B cell (primary cell): ENCODE measurements at regions not wholly inside any gene's neighbourhood (a gene's known extent, or its start where the extent isn't known, plus 50 kb on each side); places are given as distances from the start of the nearest gene placed in this dataset.

Experiments used
- ATAC-seq: fragments of 200-7000 bp; cut with Tn5 transposase; one replicate; pipeline ENCODE4 v1.10.0; 2021; ENCODE audit warnings: low read depth, mild to moderate bottlenecking, moderate number of reproducible peaks, moderate library complexity
- CTCF ChIA-PET: fragments of 350-600 bp; sonication (Branson Sonifier 250); formaldehyde crosslinking; loops from one replicate; lab custom pipeline; 2021; ENCODE audit warnings: antibody characterized with exemption, inconsistent platforms; lab: Charles Lee
- POLR2A ChIA-PET: fragments of 350-600 bp; sonication (Branson Sonifier 250); formaldehyde crosslinking; loops from one replicate; lab custom pipeline; 2021; ENCODE audit warnings: antibody characterized with exemption; lab: Charles Lee
- DNase-seq: peaks from one replicate; pipeline ENCODE4 v3.0.0; 2013
- H2AFZ ChIP-seq: 2 replicates; pipeline ENCODE4 v1.6.1; 2012; ENCODE audit warnings: mild to moderate bottlenecking, low read depth, low read length; ENCODE audit not compliant: insufficient read depth, poor library complexity, severe bottlenecking
- H3K27ac ChIP-seq, 2 donors: 1 replicate in 1 of 2; 2 replicates in 1 of 2; pipeline ENCODE4 v1.5.1; 2012 to 2013; ENCODE audit warnings: low read length in 2 of 2, mild to moderate bottlenecking in 2 of 2, moderate library complexity in 1 of 2
- H3K27me3 ChIP-seq, 4 experiments: fragments of 200-600 bp in 1 of 4; sonication (generic) in 1 of 4; replicated peaks in 1 of 4; 1 replicate in 2 of 4; 2 replicates in 2 of 4; pipeline versions ENCODE4 v1.6.1 to v1.7.0; 2013 to 2016; ENCODE audit warnings: low read length in 3 of 4, mild to moderate bottlenecking in 2 of 4, mixed read lengths in 1 of 4, moderate library complexity in 1 of 4; ENCODE audit not compliant: insufficient read depth in 4 of 4, control insufficient read depth in 3 of 4; ENCODE audit errors: control extremely low read depth in 1 of 4
- H3K36me3 ChIP-seq, 2 experiments: replicated peaks in 1 of 2; 1 replicate in 1 of 2; 2 replicates in 1 of 2; pipeline versions ENCODE4 v1.6.1 to v1.7.1; 2013; ENCODE audit warnings: low read length in 1 of 2; ENCODE audit not compliant: insufficient read depth in 2 of 2, control insufficient read depth in 1 of 2; ENCODE audit errors: control extremely low read depth in 1 of 2, extremely low read depth in 1 of 2
- H3K4me1 ChIP-seq, 2 donors: fragments of 200-600 bp in 1 of 2; sonication (generic) in 1 of 2; 1 replicate in 1 of 2; 2 replicates in 1 of 2; pipeline versions ENCODE4 v1.5.1 to v1.6.1; 2013 to 2017; ENCODE audit warnings: low read length in 2 of 2; ENCODE audit not compliant: control insufficient read depth in 2 of 2, insufficient read depth in 2 of 2
- H3K4me2 ChIP-seq: replicated peaks from 2 replicates; pipeline ENCODE3; 2012; ENCODE audit warnings: mild to moderate bottlenecking, low read depth, low read length; ENCODE audit not compliant: poor library complexity, severe bottlenecking
- H3K4me3 ChIP-seq, 5 experiments: fragments of 200-600 bp in 1 of 5; sonication (generic) in 1 of 5; 1 replicate in 3 of 5; 2 replicates in 2 of 5; pipeline versions ENCODE4 v1.5.1 to v1.7.0; 2011 to 2016; ENCODE audit warnings: low read length in 4 of 5, mild to moderate bottlenecking in 4 of 5, low read depth in 2 of 5, control low read depth in 1 of 5, moderate library complexity in 1 of 5; ENCODE audit not compliant: insufficient read depth in 1 of 5; ENCODE audit errors: control extremely low read depth in 1 of 5, extremely low read depth in 1 of 5
- H3K79me2 ChIP-seq: fragments of 200-600 bp; sonication (generic); one replicate; pipeline ENCODE4 v1.6.0; 2016; ENCODE audit warnings: low read length; ENCODE audit not compliant: control insufficient read depth, insufficient read depth
- H3K9ac ChIP-seq: fragments of 200-600 bp; sonication (generic); 2 replicates; pipeline ENCODE4 v1.6.1; 2017; ENCODE audit warnings: mild to moderate bottlenecking, low read length, moderate library complexity
- H3K9me3 ChIP-seq, 3 donors: one replicate each; pipeline versions ENCODE4 v1.6.1 to v1.7.1; 2013; ENCODE audit warnings: low read length in 2 of 3; ENCODE audit not compliant: control insufficient read depth in 2 of 3, insufficient read depth in 1 of 3; ENCODE audit errors: control extremely low read depth in 1 of 3
- H4K20me1 ChIP-seq: 2 replicates; pipeline ENCODE4 v1.6.0; 2012; ENCODE audit warnings: mild to moderate bottlenecking, low read length; ENCODE audit not compliant: insufficient read depth, control insufficient read depth, poor library complexity, severe bottlenecking
- H3K27ac Mint-ChIP-seq: one replicate; pipeline ENCODE4 v1.8.0; 2021; ENCODE audit warnings: mixed read lengths
- H3K27me3 Mint-ChIP-seq: one replicate; pipeline ENCODE4 v1.8.0; 2021; ENCODE audit warnings: mixed read lengths
- H3K4me1 Mint-ChIP-seq: one replicate; pipeline ENCODE4 v1.8.0; 2021; ENCODE audit warnings: mixed read lengths
- H3K4me3 Mint-ChIP-seq: one replicate; pipeline ENCODE4 v1.8.0; 2021; ENCODE audit warnings: mixed read lengths
- H3K9me3 Mint-ChIP-seq: one replicate; pipeline ENCODE4 v1.8.0; 2022; ENCODE audit warnings: mixed read lengths; ENCODE audit not compliant: insufficient read depth
- EZH2 ChIP-seq: IDR thresholded peaks from 2 replicates; pipeline ENCODE4 v1.6.1; 2012; ENCODE audit warnings: borderline replicate concordance, low read depth, mild to moderate bottlenecking, moderate library complexity, low read length; ENCODE audit not compliant: insufficient read depth, poor library complexity, severe bottlenecking
- WGBS: methylation state at CpG from one replicate; pipeline ENCODE4 v1.1.5; 2013; ENCODE audit warnings: missing lambda C conversion rate; ENCODE audit not compliant: insufficient coverage; 5-methylcytosine and 5-hydroxymethylcytosine counted together
- intact Hi-C: fragments of 100-400 bp; cut with micrococcal nuclease; formaldehyde crosslinking; loops from one replicate; pipeline ENCODE4 v1.10.0; 2022
- TF ChIP-seq, protein P1 (sequence below): fragments of 200-600 bp; IDR thresholded peaks from one replicate; pipeline ENCODE4 v1.8.0; 2022; ENCODE audit warnings: antibody characterized with exemption, mild to moderate bottlenecking

DNA sequence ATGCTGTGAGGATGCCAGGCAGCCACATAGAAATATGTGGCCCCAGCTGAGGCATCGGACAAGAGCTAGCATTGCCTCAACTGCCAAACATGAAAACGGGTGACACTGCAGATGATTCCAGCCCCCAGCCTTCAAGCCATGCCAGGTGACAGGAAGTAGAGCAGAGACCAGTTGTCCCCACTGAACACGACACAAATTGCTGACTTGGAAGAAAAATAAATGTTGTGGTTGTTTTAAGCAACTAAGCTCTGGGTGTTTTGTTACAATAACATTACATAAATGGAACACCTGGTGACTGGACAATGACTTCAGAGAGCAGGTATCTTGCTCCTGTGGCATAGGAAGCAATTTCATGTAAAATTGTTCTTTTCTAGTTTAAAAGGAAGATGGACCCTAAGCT is 154.2 kb downstream of the KIF4B start:
- ChIA-PET CTCF (no interaction called here), POLR2A (no interaction called here)
- Histone ChIP-seq H3K4me1 (no peaks in the 10 kb centered on the region), H3K9me3 (peaks cover 0 to 9% (median 0%) of the 10 kb centered on the region in 3 donors), H3K9ac (no peak overlapping the region), H3K27me3 (no peaks in the 10 kb centered on the region), H2AFZ (no peak overlapping the region), H3K79me2 (no peaks in the 10 kb centered on the region), H3K4me3 (no peak overlapping the region), H3K27ac (no peak overlapping the region), H4K20me1 (no peaks in the 10 kb centered on the region), H3K36me3 (no peaks in the 10 kb centered on the region), H3K4me2 (no peak overlapping the region)
- Mint-ChIP-seq H3K4me1 (no peaks in the 10 kb centered on the region), H3K27me3 (peaks cover 11% of the 10 kb centered on the region), H3K9me3 (no peaks in the 10 kb centered on the region), H3K4me3 (no peak overlapping the region), H3K27ac (no peak overlapping the region)
- ATAC-seq, result no peak
- WGBS, result 91% methylated on average over 3 of the region's 3 CpGs
- intact Hi-C loops, result no loop called here
- TF ChIP-seq, protein P1, sequence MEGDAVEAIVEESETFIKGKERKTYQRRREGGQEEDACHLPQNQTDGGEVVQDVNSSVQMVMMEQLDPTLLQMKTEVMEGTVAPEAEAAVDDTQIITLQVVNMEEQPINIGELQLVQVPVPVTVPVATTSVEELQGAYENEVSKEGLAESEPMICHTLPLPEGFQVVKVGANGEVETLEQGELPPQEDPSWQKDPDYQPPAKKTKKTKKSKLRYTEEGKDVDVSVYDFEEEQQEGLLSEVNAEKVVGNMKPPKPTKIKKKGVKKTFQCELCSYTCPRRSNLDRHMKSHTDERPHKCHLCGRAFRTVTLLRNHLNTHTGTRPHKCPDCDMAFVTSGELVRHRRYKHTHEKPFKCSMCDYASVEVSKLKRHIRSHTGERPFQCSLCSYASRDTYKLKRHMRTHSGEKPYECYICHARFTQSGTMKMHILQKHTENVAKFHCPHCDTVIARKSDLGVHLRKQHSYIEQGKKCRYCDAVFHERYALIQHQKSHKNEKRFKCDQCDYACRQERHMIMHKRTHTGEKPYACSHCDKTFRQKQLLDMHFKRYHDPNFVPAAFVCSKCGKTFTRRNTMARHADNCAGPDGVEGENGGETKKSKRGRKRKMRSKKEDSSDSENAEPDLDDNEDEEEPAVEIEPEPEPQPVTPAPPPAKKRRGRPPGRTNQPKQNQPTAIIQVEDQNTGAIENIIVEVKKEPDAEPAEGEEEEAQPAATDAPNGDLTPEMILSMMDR, result no peak
- no peak for TF ChIP-seq EZH2
- no peak for DNase-seq

DNA sequence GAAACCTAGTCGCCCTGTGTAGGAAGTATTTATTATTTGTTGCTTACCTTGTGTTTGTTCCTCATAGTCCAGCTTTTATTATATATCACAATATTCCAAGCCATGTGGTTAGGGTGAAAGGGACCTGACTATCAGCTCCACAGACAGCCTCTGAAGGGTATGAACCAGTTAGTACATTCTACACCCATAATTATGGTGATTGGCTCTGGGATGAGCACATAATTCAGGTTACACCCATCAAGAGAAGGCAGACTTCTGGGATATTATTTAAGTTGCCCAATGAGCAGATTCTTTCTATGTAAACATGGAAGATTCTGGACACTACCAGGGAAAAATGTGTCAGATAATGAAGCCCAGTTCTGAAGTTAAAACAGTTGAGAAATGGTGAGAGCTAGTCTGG is 168.0 kb downstream of the KIF4B start:
- TF ChIP-seq, protein P1, result no peak
- no peak for TF ChIP-seq EZH2
- no CpG with 5 or more reads among the region's 1 CpG for WGBS
- no peak overlapping the region for H3K4me2 ChIP-seq
- ChIA-PET POLR2A (no interaction called here), CTCF (no interaction called here)
- Mint-ChIP-seq H3K27me3 (peaks cover 3% of the 10 kb centered on the region), H3K4me3 (no peak overlapping the region), H3K27ac (no peak overlapping the region), H3K4me1 (no peaks in the 10 kb centered on the region), H3K9me3 (peaks cover 6% of the 10 kb centered on the region)
- no peak overlapping the region for H2AFZ ChIP-seq
- no peaks in the 10 kb centered on the region for H3K4me1 ChIP-seq
- no peak overlapping the region for H3K9ac ChIP-seq
- intact Hi-C loops, result no loop called here
- no peak overlapping the region for H3K27ac ChIP-seq
- H3K9me3 ChIP-seq, result peaks cover 0 to 6% (median 0%) of the 10 kb centered on the region in 3 donors
- ATAC-seq (no peak), DNase-seq (no peak)
- no peaks in the 10 kb centered on the region for H4K20me1 ChIP-seq
- no peaks in the 10 kb centered on the region for H3K36me3 ChIP-seq
- no peaks in the 10 kb centered on the region for H3K79me2 ChIP-seq
- H3K27me3 ChIP-seq, result no peaks in the 10 kb centered on the region
- no peak overlapping the region for H3K4me3 ChIP-seq
